ENCODE measurements at regions not wholly inside any gene's neighbourhood (a gene's known extent, or its start where the extent isn't known, plus 50 kb on each side); places are given as distances from the start of the nearest gene placed in this dataset.

GRCh38 chr3:154658000-154658399 lies 228.0 kb upstream of the GPR149 start:
- TF ChIP-seq CTCF (IDR thresholded peaks at IDR 0.05): no peak
- TF ChIP-seq POLR2AphosphoS5 (IDR thresholded peaks at IDR 0.05): no peak

Data from upper lobe of left lung (tissue), 4 donors.